KMS-11 (cell line): ENCODE measurements at regions not wholly inside any gene's neighbourhood (a gene's known extent, or its start where the extent isn't known, plus 50 kb on each side); places are given as distances from the start of the nearest gene placed in this dataset.

Source experiments
- H2AFZ ChIP-seq: fragments of 200-600 bp; sonication (generic); 2 replicates; pipeline ENCODE4 v1.6.1; 2016; ENCODE audit warnings: antibody characterized with exemption, mixed run types, low read depth
- H3K27ac ChIP-seq: fragments of 200-600 bp; sonication (generic); 2 replicates; pipeline ENCODE4 v1.6.1; 2016; ENCODE audit warnings: mild to moderate bottlenecking, mixed run types
- H3K27me3 ChIP-seq: fragments of 200-600 bp; sonication (generic); 2 replicates; pipeline ENCODE4 v1.6.1; 2017; ENCODE audit warnings: mild to moderate bottlenecking, low read depth, mixed run types, moderate library complexity; ENCODE audit not compliant: insufficient read depth
- H3K36me3 ChIP-seq: fragments of 200-600 bp; sonication (generic); 2 replicates; pipeline ENCODE4 v1.6.1; 2017; ENCODE audit warnings: mild to moderate bottlenecking, mixed run types; ENCODE audit not compliant: insufficient read depth
- H3K4me1 ChIP-seq: fragments of 200-600 bp; sonication (generic); 2 replicates; pipeline ENCODE4 v1.6.1; 2016; ENCODE audit warnings: mild to moderate bottlenecking, low read depth, mixed run types; ENCODE audit not compliant: poor library complexity, severe bottlenecking
- H3K4me2 ChIP-seq: fragments of 200-600 bp; sonication (generic); 2 replicates; pipeline ENCODE4 v1.7.0; 2016; ENCODE audit warnings: mild to moderate bottlenecking, mixed run types
- H3K4me3 ChIP-seq: fragments of 200-600 bp; sonication (generic); IDR thresholded peaks from 2 replicates; pipeline ENCODE4 v1.6.1; 2017; ENCODE audit warnings: low read depth, low read length, mixed read lengths; ENCODE audit not compliant: insufficient read depth
- H3K79me2 ChIP-seq: fragments of 200-600 bp; sonication (generic); 2 replicates; pipeline ENCODE4 v1.6.1; 2016; ENCODE audit warnings: low read depth, mixed run types; ENCODE audit not compliant: insufficient read depth
- H3K9ac ChIP-seq: fragments of 200-600 bp; sonication (generic); 2 replicates; pipeline ENCODE4 v1.6.1; 2016; ENCODE audit warnings: mild to moderate bottlenecking, mixed run types
- H4K20me1 ChIP-seq: fragments of 200-600 bp; sonication (generic); 2 replicates; pipeline ENCODE4 v1.6.1; 2016; ENCODE audit warnings: mild to moderate bottlenecking, mixed run types; ENCODE audit not compliant: insufficient read depth
- TF ChIP-seq, protein P1 (sequence below): fragments of 200-600 bp; sonication (generic); conservative IDR thresholded peaks from 2 replicates; pipeline ENCODE4 v1.6.1; 2017; ENCODE audit warnings: low read depth, mild to moderate bottlenecking, antibody characterized with exemption, low read length, moderate library complexity, mixed read lengths

DNA sequence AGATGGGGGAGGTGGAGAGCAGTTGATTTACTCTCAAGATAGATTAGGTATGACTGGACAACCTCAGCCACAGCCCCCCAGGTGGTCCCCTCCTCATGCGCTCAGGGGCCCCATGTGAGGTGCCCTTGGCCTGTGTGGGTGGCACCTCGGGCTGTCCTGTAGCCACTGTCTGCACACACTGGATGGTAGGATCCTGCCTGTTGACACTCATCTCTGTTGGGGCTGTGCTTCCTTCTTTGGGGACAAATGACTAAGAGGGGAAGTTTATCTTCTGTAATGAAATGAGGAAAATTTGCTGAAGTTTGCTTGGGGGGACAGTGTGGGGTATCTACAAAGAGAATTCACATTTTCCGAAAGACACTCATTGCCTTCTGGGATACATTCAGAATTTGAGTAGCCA is 53.6 kb upstream of the ANTXRL start:
- H3K36me3 ChIP-seq, result no peaks in the 10 kb centered on the region
- TF ChIP-seq, protein P1, sequence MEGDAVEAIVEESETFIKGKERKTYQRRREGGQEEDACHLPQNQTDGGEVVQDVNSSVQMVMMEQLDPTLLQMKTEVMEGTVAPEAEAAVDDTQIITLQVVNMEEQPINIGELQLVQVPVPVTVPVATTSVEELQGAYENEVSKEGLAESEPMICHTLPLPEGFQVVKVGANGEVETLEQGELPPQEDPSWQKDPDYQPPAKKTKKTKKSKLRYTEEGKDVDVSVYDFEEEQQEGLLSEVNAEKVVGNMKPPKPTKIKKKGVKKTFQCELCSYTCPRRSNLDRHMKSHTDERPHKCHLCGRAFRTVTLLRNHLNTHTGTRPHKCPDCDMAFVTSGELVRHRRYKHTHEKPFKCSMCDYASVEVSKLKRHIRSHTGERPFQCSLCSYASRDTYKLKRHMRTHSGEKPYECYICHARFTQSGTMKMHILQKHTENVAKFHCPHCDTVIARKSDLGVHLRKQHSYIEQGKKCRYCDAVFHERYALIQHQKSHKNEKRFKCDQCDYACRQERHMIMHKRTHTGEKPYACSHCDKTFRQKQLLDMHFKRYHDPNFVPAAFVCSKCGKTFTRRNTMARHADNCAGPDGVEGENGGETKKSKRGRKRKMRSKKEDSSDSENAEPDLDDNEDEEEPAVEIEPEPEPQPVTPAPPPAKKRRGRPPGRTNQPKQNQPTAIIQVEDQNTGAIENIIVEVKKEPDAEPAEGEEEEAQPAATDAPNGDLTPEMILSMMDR, result no peak
- H4K20me1 ChIP-seq, result no peaks in the 10 kb centered on the region
- no peak overlapping the region for H3K27ac ChIP-seq
- no peak overlapping the region for H3K9ac ChIP-seq
- no peak overlapping the region for H3K4me2 ChIP-seq
- H2AFZ ChIP-seq, result no peak overlapping the region
- no peaks in the 10 kb centered on the region for H3K79me2 ChIP-seq
- H3K4me3 ChIP-seq, result no peak overlapping the region
- H3K4me1 ChIP-seq, result no peaks in the 10 kb centered on the region
- H3K27me3 ChIP-seq, result no peaks in the 10 kb centered on the region

DNA sequence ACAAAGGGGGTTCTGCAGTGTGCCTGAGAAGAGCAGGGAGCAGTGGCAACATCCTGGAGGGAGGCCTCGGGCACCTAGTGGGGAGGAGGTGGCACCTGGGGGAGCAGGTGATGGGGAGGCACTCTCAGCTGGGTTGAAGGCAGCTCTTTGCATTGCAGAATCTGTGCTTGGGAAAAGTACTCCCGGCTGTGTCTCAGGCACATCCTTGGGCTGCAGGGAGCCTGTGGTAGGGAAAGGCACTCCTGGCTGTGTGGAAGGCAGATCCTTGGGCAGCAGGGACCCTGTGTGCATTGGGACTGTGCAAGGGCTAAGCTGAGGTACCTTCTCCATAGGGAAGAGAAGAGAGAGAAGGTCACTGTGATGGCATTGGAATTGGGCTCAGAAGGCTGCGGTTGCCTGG is 52.8 kb upstream of the ANTXRL start:
- Histone ChIP-seq H3K79me2 (no peaks in the 10 kb centered on the region), H3K9ac (no peak overlapping the region), H3K4me1 (no peaks in the 10 kb centered on the region), H3K4me2 (no peak overlapping the region), H3K27me3 (no peaks in the 10 kb centered on the region), H2AFZ (no peak overlapping the region), H4K20me1 (no peaks in the 10 kb centered on the region), H3K4me3 (no peak overlapping the region), H3K27ac (no peak overlapping the region), H3K36me3 (no peaks in the 10 kb centered on the region)
- TF ChIP-seq, protein P1, result no peak

DNA sequence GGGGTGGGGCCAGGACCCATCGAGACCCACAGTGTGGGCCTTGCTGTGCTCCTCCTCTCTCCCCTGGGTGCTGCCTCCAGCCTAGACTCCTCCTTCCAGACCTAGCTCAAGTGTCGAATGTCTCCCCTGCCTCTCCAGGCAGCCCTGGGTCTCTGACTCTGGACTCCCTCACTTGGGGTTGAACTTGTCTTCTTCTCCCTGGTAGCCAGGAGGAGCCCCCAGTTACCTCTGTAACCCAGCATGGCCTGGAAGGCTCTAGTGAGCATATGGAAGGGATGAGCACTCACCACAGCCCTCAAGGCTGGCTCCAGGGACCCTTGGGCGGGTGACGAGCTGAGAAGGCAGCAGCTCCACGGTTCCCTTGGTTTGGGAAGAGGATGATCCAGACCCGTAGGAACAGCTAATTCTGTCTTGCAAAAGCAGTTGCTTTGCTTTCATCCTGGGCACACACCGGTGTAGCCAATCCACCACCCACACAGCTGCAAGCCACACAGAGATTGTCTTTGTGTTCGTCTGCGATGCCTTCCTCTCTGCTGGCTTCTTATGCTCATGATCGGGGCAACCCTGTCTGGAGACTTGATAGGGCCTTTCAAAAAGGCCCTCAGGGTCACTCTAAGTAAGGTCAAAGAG is 52.3 kb upstream of the ANTXRL start:
- H4K20me1 ChIP-seq, result no peaks in the 10 kb centered on the region
- no peak overlapping the region for H3K4me3 ChIP-seq
- H3K4me1 ChIP-seq, result no peaks in the 10 kb centered on the region
- H2AFZ ChIP-seq, result no peak overlapping the region
- no peaks in the 10 kb centered on the region for H3K36me3 ChIP-seq
- H3K27me3 ChIP-seq, result no peaks in the 10 kb centered on the region
- no peak overlapping the region for H3K27ac ChIP-seq
- TF ChIP-seq, protein P1, result no peak
- H3K9ac ChIP-seq, result no peak overlapping the region
- no peak overlapping the region for H3K4me2 ChIP-seq
- H3K79me2 ChIP-seq, result no peaks in the 10 kb centered on the region

DNA sequence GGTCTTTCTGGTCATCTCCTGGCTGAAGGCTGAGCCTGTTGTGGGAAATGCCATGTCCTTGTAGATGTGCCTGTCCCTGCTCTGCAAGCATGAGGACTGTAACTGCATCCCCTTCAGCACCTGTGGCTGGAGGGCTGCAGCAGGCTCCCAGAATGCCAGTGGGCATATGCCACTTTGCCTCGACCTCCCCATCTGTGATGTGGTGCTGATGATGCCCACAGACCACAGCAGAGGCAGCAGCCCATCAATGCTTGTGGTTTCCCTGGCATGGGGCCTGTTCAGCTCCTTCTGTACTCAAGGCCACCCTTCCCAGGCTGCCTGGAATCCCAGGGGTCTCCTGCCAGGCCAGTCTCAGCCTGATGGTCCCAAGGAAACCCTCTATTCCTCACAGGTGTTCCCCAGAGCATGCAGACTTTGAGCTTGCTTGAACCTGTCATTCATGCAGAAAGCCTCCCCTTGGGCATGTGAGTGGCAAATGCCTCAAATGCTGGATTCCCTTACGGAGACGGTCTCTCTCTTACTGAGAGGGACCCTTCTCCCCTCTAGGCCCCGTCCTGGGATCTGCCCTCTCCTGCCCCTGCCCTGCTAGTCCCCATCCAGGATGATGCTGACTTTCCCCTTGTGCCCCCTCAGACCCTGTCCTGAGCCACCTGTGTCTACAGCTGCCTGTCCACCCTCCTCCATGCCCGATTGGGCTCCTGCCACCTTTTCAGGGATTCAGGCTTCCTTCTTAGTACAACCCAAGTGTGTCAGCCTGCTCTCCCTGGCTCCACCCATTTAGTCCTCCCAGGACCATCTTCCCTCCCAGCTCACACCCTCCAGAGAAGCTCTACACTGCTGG is 50.9 kb upstream of the ANTXRL start:
- TF ChIP-seq, protein P1, result no peak
- Histone ChIP-seq H3K79me2 (no peaks in the 10 kb centered on the region), H3K4me2 (no peak overlapping the region), H3K27ac (no peak overlapping the region), H3K27me3 (no peaks in the 10 kb centered on the region), H3K36me3 (no peaks in the 10 kb centered on the region), H4K20me1 (no peaks in the 10 kb centered on the region), H2AFZ (no peak overlapping the region), H3K4me3 (no peak overlapping the region), H3K9ac (no peak overlapping the region), H3K4me1 (no peaks in the 10 kb centered on the region)
